Nephron (organoid): ENCODE measurements at regions not wholly inside any gene's neighbourhood (a gene's known extent, or its start where the extent isn't known, plus 50 kb on each side); places are given as distances from the start of the nearest gene placed in this dataset.

Experiments used
- H3K27ac Mint-ChIP-seq, 3 experiments: 2 replicates each; pipeline ENCODE4 v1.8.0; 2020; ENCODE audit warnings: mixed read lengths in 3 of 3, mild to moderate bottlenecking in 2 of 3, moderate library complexity in 1 of 3
- H3K27me3 Mint-ChIP-seq: 2 replicates; pipeline ENCODE4 v1.8.0; 2021; ENCODE audit warnings: low read depth, mild to moderate bottlenecking, moderate library complexity, mixed read lengths
- H3K36me3 Mint-ChIP-seq: 2 replicates; pipeline ENCODE4 v1.8.0; 2020; ENCODE audit warnings: low read depth, mixed read lengths
- H3K4me1 Mint-ChIP-seq: 2 replicates; pipeline ENCODE4 v1.8.0; 2020; ENCODE audit warnings: mixed read lengths
- H3K4me3 Mint-ChIP-seq, 3 experiments: 2 replicates each; pipeline ENCODE4 v1.8.0; 2020; ENCODE audit warnings: mild to moderate bottlenecking in 3 of 3, mixed read lengths in 3 of 3, moderate library complexity in 2 of 3
- H3K9me3 Mint-ChIP-seq: 2 replicates; pipeline ENCODE4 v1.8.0; 2020; ENCODE audit warnings: mixed read lengths
- CTCF ChIP-seq, 3 experiments: fragments of 200-600 bp; sonication (generic); IDR thresholded peaks; one replicate each; pipeline ENCODE4 v1.5.0; 2021; ENCODE audit warnings: antibody characterized with exemption in 3 of 3; ENCODE audit not compliant: unreplicated experiment in 3 of 3

- no peak overlapping the region for H3K4me3 Mint-ChIP-seq
- H3K4me1 Mint-ChIP-seq, result no peaks in the 10 kb centered on the region
- H3K27ac Mint-ChIP-seq, result no peak overlapping the region
- no peaks in the 10 kb centered on the region for H3K36me3 Mint-ChIP-seq
- no peaks in the 10 kb centered on the region for H3K27me3 Mint-ChIP-seq
- TF ChIP-seq CTCF (IDR thresholded peaks at IDR 0.05; ENCODE audit: unreplicated experiment in 3 of 3), result no peak
- H3K9me3 Mint-ChIP-seq, result peaks cover 3% of the 10 kb centered on the region
Observed at GRCh38 chr6:79847426-79847825, 99.9 kb downstream of the ELOVL4 start.

GRCh38 chr6:79842376-79843040 lies 104.8 kb downstream of the ELOVL4 start:
- no peak overlapping the region for H3K27ac Mint-ChIP-seq
- H3K4me1 Mint-ChIP-seq, result no peaks in the 10 kb centered on the region
- H3K4me3 Mint-ChIP-seq, result no peak overlapping the region
- no peaks in the 10 kb centered on the region for H3K27me3 Mint-ChIP-seq
- H3K36me3 Mint-ChIP-seq, result no peaks in the 10 kb centered on the region
- no peak for TF ChIP-seq CTCF (IDR thresholded peaks at IDR 0.05; ENCODE audit: unreplicated experiment in 3 of 3)
- peaks cover 6% of the 10 kb centered on the region for H3K9me3 Mint-ChIP-seq

- TF ChIP-seq CTCF (IDR thresholded peaks at IDR 0.05; ENCODE audit: unreplicated experiment in 3 of 3), result no peak
- no peaks in the 10 kb centered on the region for H3K36me3 Mint-ChIP-seq
- H3K4me1 Mint-ChIP-seq, result no peaks in the 10 kb centered on the region
- no peak overlapping the region for H3K27ac Mint-ChIP-seq
- peaks cover 6% of the 10 kb centered on the region for H3K9me3 Mint-ChIP-seq
- H3K4me3 Mint-ChIP-seq, result no peak overlapping the region
- no peaks in the 10 kb centered on the region for H3K27me3 Mint-ChIP-seq
Observed at GRCh38 chr6:79841577-79842375, 105.6 kb downstream of the ELOVL4 start.

- no peak for TF ChIP-seq CTCF (IDR thresholded peaks at IDR 0.05; ENCODE audit: unreplicated experiment in 3 of 3)
- Mint-ChIP-seq H3K4me3 (no peak overlapping the region), H3K27ac (no peak overlapping the region), H3K9me3 (peaks cover 6% of the 10 kb centered on the region), H3K4me1 (no peaks in the 10 kb centered on the region), H3K27me3 (no peaks in the 10 kb centered on the region), H3K36me3 (no peaks in the 10 kb centered on the region)
Observed at GRCh38 chr6:79838851-79839250, 108.5 kb downstream of the ELOVL4 start.

- H3K27me3 Mint-ChIP-seq, result no peaks in the 10 kb centered on the region
- H3K4me3 Mint-ChIP-seq, result no peak overlapping the region
- no peak for TF ChIP-seq CTCF (IDR thresholded peaks at IDR 0.05; ENCODE audit: unreplicated experiment in 3 of 3)
- no peak overlapping the region for H3K27ac Mint-ChIP-seq
- H3K9me3 Mint-ChIP-seq, result no peaks in the 10 kb centered on the region
- no peaks in the 10 kb centered on the region for H3K36me3 Mint-ChIP-seq
- peaks cover 4% of the 10 kb centered on the region for H3K4me1 Mint-ChIP-seq
Observed at GRCh38 chr6:79833964-79834284, 113.4 kb downstream of the ELOVL4 start.
